Hypothalamus (tissue), 51 donors: ENCODE measurements at regions not wholly inside any gene's neighbourhood (a gene's known extent, or its start where the extent isn't known, plus 50 kb on each side); places are given as distances from the start of the nearest gene placed in this dataset.

ENCODE experiments used
- DNase-seq, 51 donors: peaks; one replicate each; lab custom pipeline; 2025; lab: John Stamatoyannopoulos, UW

GRCh38 chr1:55712148-55712547 lies 497.0 kb upstream of the USP24 start:
- no peak for DNase-seq

GRCh38 chr1:55708781-55709180 lies 493.6 kb upstream of the USP24 start:
- no peak for DNase-seq

- no peak for DNase-seq
These were observed 492.7 kb upstream of the USP24 start for GRCh38 chr1:55707846-55708245.

- DNase-seq: no peak
These were observed 492.0 kb upstream of the USP24 start for GRCh38 chr1:55707196-55707595.

- DNase-seq: no peak
These were observed 491.2 kb upstream of the USP24 start for GRCh38 chr1:55706397-55706796.

- DNase-seq: no peak
These were observed 488.7 kb upstream of the USP24 start for GRCh38 chr1:55703726-55704363.

GRCh38 chr1:55702064-55702463 lies 486.9 kb upstream of the USP24 start:
- DNase-seq: no peak

GRCh38 chr1:55700359-55701130 lies 485.4 kb upstream of the USP24 start:
- DNase-seq: no peak

- no peak for DNase-seq
These were observed 484.1 kb upstream of the USP24 start for GRCh38 chr1:55699228-55699627.

GRCh38 chr1:55697997-55698535 lies 482.9 kb upstream of the USP24 start:
- DNase-seq: no peak

GRCh38 chr1:55696891-55697290 lies 481.7 kb upstream of the USP24 start:
- DNase-seq: no peak

GRCh38 chr1:55696181-55696754 lies 481.1 kb upstream of the USP24 start:
- no peak for DNase-seq

- DNase-seq: no peak
These were observed 480.4 kb upstream of the USP24 start for GRCh38 chr1:55695552-55695951.

- no peak for DNase-seq
These were observed 480.0 kb upstream of the USP24 start for GRCh38 chr1:55695151-55695550.

GRCh38 chr1:55694310-55694801 lies 479.2 kb upstream of the USP24 start:
- no peak for DNase-seq

GRCh38 chr1:55692726-55693125 lies 477.6 kb upstream of the USP24 start:
- no peak for DNase-seq

- no peak for DNase-seq
These were observed 475.2 kb upstream of the USP24 start for GRCh38 chr1:55690366-55690765.

GRCh38 chr1:55689800-55690199 lies 474.6 kb upstream of the USP24 start:
- DNase-seq: no peak

GRCh38 chr1:55685560-55685959 lies 470.4 kb upstream of the USP24 start:
- DNase-seq: no peak

- no peak for DNase-seq
These were observed 469.0 kb upstream of the USP24 start for GRCh38 chr1:55684131-55684650.

GRCh38 chr1:55682198-55682597 lies 467.0 kb upstream of the USP24 start:
- no peak for DNase-seq
